NCI-H524 (cell line): ENCODE measurements at regions not wholly inside any gene's neighbourhood (a gene's known extent, or its start where the extent isn't known, plus 50 kb on each side); places are given as distances from the start of the nearest gene placed in this dataset.
A peak's percentile ranks its signal among the peaks of the same experiment; 100 is the strongest.

ENCODE experiments used
- DNase-seq, 2 experiments: peaks; one replicate each; lab custom pipeline; 2025; lab: John Stamatoyannopoulos, UW

DNA sequence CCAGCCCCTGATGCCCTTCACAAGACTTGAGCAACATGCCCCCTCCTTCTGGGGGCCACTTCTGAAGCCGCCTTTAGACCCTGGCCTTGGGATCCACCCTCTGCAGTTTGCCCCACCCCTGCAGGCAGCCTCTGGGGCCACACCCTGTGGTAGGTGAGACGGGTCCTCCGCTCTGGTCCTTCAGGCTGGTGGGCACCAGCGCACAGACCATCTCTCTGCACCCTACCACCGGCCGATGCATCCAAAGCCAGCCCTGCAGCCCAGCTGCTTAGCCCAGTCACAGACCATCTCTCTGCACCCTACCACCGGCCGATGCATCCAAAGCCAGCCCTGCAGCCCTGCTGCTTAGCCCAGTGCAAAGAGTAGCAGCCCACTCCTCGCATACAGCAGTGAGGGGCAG is 159.3 kb upstream of the ECI2 start:
- no peak for DNase-seq

DNA sequence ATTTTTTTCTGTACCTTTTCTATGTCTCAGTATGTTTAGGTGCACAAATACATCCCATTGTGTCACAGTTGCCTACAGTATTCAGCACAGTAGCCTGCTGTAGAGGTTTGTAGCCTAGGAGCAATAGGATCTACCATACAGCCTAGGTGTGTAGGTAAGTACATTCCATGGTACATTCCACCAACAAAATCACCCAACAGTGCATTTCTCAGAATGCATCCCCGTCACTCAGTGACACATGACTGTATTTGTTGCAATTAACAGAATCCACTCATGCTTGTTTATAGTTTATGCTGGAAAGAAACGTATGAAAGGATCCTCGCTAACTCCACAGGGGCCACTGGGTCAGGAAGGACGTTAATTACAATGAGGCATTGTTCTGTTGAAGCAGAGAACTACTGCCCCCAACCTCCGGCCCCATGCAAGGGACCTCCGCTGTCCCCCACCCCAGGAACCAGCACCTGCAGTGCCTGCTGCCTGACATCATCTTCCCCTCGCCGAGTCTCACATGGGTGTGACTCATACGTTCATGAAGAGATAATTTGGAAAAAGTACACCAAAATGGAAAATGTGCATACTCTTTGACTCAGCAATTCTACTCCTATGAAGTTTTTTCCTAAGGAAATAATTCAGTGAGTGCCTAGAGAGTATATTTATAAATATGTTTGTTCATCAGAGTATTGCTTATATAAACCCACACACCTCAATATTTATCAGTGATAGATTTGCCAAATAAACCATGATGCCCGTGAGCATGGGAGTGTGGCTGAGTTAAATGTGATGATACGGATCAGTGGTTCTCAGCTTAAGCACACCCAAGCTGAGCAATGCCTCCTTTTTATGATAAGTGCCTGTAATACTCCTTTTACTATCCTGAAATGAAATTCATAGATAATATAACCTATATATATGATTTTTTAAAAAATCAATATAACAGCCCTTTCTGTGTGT is 156.4 kb upstream of the ECI2 start:
- no peak for DNase-seq

DNA sequence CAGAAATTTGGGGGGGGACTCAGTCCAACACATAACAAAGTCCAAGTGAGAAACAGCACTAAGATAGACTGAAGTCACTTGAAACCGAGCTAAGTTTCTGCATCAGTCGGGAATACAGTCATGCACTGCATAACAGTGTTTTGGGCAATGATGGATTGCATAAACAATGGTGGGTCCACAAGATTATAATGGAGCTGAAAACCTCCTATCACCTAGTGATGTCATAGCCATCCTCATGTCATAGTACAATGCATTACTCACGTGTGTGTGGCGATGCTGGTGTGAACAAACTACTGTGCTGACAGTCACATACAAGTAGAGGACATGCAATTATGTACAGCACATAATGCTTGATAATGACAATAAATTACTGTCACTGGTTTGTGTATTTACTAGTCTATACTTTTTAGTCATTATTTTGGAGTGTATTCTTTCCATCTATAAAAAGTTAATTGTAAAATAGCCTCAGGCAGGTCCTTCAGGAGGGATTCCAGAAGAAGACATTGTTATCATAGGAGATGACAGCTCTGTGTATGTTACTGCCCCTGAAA is 154.5 kb upstream of the ECI2 start:
- no peak for DNase-seq

DNA sequence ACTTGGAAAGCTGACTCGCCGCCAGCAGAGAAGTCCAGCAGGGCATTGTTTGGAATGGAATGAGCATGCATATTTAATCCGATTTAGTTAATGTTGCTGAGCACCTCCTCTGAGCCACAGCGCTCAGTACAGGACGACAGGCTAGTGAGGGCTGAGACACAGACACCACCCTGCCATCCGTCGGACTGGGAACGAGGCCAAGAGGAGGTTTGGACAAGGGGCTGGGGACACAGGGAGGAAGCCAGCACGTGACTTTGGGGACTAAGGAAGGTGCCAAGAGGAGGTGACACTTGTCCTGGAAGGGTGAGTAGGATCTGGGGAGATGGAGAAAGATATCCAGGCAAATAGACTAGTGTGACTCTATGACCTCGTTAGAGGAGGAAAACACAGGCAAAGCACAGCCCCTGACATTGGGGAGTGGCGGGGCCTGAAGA is 152.5 kb upstream of the ECI2 start:
- DNase-seq: peak; percentile 80 to 94

DNA sequence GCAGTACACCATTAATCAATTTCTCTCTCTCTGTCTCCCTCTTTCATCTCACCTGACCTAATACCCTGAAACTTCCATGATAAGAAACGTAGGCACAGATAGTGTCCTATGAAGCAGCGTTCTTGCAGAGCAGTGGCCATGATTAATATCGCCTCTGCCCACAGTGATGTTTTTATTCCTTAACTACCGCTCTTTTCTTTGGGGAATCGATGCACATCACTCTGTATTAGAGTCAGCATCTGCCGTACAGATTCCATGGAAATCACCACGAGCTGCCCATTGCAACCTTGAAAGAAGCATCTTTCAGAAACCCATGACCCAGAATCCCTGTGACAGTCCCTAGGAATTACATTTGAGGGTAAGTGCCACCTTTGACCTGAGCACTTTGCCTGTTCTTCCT is 152.0 kb upstream of the ECI2 start:
- peak; percentile 55 to 77 for DNase-seq

DNA sequence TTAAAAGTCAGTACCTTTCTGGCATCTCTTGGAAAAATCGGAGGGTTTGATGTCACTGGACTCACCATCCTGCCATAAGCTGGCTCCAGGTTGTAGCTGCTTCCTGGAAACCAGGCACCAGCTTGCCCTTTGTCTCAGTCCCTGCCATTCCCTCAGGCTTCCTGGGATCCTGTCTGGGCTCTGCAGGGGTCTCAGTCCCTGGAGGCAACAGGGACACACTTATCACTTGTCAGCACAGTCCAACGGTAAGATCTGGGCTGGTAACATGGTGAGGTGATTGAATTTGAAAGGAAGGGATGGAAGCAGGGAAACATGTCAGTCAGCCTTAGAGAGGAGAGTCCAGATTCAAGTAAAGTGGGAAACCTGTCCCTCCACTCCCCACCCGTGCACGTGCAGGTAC is 147.6 kb upstream of the ECI2 start:
- no peak for DNase-seq

DNA sequence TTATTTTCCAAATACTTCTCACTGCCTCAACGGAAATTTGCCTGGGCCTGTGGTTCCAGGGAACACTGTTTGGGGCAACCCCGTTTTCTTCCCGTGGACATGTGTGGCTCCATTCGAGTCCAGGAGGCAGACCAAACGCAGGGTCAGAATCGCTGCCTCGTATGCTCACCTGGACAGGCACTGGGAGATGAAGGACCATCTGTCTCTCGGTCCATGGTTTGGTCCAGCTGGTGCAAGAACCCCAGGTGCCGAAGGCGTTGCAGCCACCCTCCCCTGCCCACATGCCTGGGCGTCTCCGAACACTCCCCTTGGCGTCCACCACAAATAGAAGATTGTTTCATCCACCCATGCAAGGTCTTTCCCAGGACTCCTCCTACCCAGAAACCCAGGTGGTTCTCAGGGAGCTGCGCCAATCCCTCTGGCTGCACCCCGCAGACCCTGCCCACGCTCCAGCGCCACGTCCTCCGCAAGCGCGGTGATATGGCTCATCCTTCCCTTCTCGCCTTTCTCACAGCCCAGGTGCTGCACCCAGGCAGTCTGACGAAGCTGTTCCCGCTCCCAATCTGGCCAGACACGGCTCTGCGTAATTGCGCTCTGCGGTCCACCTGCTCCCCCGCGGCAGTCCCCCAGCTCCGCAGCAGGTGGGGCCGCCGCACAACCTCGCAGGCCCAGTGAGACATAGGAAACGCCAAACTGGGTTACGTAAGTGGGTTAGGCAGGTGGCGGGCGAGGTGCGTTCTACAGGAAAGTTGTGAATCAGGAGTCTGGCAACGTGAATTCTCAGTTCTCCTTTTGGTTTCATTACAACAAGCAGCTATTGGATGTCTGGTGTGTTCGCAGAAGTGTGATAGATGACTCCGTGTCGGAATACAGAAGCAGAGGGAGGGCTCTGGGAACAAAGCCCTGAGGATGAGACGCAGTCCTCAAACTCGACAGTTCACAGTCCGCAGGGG is 146.2 kb upstream of the ECI2 start:
- peak; percentile 38 to 83 for DNase-seq

DNA sequence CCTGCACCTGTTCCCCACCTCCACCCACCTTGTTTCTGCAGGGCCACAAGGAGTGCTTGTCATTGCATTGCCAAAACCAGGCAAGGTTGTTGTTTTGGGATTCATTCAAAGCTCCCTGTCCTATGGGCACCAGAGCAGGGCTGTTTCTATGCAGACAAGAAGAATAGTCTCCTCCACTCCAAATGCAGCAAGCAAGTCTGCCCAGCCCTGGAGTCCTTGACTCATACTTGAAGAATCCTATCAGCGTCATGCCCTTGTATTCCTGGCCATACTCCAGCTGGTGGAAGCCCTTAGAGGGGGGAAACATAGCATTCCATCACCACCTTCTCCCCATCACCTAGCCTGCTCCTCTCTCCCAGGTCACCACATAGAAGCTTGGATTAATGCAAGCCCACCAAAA is 145.3 kb upstream of the ECI2 start:
- DNase-seq: no peak

DNA sequence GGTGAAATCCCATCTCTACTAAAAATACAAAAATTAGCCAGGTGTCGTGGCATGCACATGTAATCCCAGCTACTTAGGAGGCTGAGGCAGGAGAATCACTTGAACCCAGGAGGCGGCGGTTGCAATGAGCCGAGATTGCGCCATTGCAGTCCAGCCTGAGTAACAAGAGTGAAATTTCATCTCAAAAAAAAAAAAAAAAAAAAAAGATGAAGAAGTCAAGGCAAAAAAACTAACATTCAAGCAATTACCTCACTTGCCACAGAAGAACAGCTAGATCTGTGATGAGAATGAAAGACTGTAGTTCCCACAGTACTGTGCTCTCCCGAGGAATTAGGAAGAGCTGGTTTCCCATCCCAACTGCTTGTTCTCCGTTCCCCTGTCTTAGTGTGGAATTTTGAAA is 144.7 kb upstream of the ECI2 start:
- DNase-seq: no peak

DNA sequence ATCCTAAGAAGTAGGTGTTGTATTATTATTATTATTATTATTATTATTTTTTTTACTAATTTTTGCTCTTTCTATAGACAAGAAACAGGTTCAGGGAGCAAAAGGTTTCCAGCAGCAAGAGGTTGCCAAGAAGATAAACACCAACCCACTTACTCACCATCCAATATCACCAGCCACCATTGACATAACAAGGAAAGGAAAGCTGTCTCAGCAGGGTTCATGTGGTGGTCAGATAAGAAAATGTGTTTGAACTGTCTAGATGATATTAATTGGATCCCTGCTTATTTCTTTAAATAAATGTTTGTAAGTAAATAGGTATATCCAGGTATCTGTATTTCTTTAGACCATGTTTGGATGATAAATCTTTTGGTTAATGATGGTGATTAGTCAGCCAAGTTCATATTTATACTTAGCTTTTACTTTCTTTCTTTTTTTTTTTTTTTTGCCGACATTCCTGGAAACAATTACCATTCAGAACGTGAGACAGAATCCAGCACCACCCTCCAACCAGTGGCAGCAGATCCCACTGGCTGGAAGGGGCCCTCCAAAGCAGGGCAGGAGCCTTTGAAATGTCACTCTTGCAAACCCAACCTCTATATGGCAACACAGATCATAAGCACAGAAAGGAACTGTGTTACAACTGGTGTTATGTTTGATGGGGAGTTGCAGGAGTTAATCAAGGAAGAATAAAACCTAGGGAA is 139.2 kb upstream of the ECI2 start:
- no peak for DNase-seq

DNA sequence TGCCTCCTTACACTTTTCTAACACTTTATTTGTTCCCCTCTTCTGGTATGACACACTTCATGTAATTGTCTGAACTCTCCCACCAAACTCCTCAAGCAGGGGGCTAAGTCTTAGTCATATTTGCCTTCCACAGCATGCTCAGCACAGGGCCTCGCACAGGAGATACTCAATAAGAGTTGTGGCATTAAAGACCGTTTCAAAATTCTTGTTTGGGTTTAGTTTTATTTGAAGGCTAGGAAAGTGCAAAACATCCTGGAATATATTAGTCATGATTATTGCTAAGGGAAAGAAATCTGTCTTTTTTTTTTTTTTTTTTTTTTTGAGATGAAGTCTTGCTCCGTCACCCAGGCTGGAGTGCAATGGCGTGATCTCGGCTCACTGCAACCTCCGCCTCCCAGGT is 137.6 kb upstream of the ECI2 start:
- no peak for DNase-seq

DNA sequence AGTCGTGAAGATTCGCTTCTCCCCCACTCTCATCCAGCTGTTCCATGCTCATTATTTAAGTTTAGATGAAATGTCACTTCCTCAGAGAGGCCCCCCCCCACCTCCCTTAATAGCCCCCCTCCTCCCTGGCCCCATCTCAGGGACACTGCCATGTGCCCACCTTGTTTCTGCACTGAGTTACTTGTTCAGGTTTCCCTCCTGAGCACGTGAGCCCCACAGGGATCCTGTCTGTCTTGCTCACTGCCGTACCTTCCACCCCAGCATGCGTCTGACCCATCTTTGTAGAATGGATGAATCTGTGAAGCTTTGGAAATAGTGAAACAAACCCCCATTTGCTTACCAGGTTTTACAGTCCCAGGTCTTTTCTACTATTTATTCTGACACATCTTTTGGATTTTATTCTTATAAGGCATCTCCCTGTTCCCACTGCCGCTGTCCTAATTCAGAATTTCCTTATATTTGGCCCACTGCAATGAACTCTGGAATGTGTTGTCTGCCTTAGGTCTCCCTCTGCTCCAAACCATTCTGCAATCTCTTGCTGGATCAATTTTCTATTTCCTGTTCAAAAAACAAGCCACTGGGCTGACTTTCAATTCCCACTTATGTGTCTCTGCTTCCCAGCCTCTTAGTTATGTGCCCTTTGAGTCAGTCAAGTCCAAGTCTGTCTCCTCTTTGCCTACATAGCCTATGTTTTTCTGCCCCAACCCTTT is 136.5 kb upstream of the ECI2 start:
- no peak for DNase-seq

DNA sequence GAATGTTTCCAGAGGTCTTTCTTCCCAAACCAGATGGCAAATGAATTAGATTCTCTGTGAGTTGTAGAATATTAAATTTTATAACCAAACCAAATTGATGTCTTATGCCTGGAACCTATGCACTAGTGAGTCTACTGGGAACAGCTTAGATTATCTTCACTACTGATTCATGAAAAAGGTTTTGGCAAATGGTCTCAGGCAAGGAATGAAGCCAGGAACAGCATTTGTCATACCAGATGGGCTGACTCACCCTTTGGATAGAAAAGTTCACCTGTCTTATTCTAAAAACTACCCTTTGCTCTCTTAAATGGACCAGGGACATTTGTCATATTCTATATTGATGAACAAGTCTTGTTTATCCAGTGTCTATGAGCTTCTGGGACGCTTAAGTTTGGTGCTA is 135.4 kb upstream of the ECI2 start:
- DNase-seq: no peak

DNA sequence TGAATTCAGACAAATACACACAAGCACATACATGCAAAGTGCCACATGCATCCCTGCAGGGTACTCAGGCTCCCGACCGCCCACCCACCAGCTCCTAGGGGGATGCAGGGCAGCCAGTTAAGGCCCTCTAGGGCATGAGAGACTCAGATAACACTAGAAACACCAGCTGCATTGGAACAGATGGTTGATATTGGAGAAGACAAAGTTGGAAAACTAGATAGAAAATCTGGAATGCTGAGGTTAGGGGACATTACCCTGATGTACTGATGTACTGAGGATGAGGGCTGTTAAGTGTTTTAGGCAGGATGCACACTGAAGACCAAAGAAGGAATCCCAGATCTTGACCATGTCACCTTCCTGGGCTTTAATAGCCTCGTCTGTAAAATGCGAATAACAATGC is 134.6 kb upstream of the ECI2 start:
- peak in 1 of 2 experiments; percentile 78 for DNase-seq

DNA sequence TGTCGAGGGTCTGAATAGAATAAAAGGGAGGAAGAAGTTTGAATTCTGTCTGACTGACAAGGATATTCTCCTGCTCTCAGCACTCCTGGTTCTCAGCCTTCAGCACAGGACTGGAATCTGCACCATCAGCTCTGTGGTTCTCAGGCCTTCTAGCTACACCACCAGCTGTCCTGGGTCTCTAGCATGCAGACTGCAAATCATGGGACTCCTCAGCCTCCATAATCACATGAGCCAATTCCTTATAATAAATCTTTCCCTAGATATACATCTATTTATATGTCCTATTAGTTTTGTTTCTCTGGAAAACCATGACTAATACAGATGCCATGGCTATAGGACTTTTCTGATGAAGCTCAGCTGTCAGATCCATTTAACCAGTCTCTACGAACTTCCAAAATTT is 132.8 kb upstream of the ECI2 start:
- DNase-seq: no peak

DNA sequence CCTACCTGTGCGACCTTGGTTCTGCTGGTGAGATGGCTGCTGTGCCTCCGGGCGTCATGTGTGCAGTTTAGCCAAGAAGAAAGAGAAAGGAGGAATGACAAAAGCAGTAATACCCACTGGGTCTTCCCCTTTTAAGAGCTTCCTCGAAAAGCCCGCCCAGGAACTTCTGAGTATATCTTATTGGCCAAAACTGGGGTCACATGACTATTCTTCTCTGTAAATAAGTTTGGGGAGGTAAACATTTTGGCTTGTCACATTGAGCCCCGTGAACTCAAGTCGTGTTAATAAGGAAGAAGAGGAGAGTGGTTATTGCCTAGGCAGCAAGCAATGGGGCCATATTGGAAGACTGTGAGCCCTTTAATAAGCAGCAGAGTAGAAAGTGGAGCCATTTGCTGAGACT is 130.4 kb upstream of the ECI2 start:
- DNase-seq: no peak

DNA sequence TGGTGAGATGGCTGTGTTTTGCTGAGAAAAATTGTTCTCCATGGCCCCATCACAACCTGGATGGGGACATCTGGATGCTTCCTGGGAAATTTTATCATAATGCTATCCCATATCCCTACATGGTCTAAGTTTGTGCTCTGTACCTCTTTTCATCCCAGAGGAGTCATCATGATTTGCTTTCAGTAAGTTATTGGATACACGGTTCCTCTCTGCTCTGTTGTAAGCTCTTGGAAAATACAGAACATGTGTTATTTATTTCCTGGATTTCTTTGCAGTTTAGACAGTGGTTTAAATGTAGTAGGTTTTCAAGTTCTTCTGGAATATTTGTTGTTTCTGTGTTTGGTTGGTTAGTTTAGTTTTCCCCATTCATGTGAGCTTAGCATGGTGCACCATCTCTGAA is 129.2 kb upstream of the ECI2 start:
- DNase-seq: no peak

DNA sequence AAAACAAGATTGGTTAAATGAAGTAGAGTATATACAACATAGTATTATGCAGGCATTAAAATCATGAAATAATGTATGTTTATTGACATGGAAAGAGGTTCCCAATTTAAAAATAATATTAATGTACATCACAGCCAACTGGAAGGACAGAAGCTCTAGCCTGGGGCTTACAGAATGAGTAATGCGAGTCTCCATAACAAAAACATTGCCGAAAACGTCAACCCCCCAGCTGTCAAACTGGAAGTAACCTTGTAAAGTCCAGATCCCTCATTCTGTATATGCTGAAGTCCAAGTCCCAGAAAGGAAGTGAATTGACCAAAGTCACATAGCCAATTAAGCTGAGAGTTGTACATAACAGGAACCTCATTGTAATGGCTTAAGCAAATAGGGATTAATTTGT is 128.7 kb upstream of the ECI2 start:
- no peak for DNase-seq

DNA sequence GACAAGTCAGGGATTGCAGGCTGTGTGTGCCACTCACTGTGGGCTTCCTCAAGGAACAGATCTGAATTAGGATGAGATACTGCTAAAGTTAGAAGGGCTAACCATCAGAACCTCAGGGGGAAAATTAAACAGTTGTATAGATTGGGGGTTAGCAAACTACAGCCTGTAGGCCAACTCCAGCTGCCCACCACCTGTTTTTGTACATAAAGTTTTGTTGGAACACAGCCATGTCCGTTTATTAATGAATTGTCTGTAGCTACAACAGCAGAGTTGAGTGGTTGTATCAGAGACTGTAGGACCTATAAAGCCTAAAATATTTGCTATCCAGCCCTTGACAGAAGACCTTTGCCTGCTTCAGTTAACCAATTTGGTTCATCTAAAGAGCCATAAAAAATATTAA is 127.2 kb upstream of the ECI2 start:
- DNase-seq: no peak

DNA sequence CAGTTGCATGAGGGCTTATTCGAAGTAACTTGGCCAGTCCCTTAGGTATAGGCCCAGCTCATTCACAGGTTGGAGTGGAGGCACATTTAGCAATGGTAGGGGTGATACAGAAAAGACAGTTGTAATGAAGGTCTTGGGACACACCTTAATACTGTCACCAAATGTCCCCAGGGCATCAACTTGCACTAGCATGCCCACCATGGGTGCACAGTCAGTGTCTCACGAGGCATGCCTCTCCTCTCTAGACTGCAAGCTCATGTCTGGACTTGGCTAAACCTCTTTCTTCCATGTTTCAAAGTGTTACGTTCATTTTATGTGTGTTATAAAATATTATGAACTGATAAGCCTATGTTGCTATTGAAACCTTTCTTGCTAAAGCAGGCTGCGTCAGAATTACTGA is 124.0 kb upstream of the ECI2 start:
- no peak for DNase-seq

DNA sequence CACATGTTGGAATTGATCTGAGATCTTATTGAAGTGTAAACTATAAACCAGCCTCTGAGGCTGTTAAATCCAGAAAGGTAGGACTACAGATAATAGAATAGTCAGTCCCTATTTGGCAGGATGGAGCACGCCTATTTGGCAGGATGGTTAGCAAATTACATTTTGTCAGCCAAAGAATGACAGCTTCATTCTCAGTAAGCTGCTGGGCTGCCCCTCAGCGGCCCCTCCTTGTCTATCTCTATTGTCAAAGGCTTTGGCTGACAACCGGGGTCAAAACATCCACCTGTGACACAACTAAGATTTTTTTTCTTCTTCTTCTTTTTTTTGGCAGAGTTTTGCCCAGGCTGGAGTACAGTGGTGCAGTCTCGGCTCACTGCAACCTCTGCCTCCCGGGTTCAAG is 123.4 kb upstream of the ECI2 start:
- DNase-seq: no peak
